ENCODE measurements at regions not wholly inside any gene's neighbourhood (a gene's known extent, or its start where the extent isn't known, plus 50 kb on each side); places are given as distances from the start of the nearest gene placed in this dataset.

- no peak for TF ChIP-seq MYC (IDR thresholded peaks at IDR 0.05; ENCODE audit: low read depth, low read length)
- no peak for TF ChIP-seq POLR2A (IDR thresholded peaks at IDR 0.05; ENCODE audit: extremely low read depth, insufficient read length)
- TF ChIP-seq CTCF (IDR thresholded peaks at IDR 0.05; ENCODE audit: low read depth, low read length): no peak
- TF ChIP-seq MAX (IDR thresholded peaks at IDR 0.05; ENCODE audit: low read depth, low read length): no peak
- no peak for DNase-seq (ENCODE audit: low read depth)
- no peak overlapping the region for H3K4me3 ChIP-seq (ENCODE audit: low read depth, low read length)
These were observed 341.6 kb upstream of the SFSWAP start for GRCh38 chr12:131369094-131369845.

- no peak for TF ChIP-seq MYC (IDR thresholded peaks at IDR 0.05; ENCODE audit: low read depth, low read length)
- TF ChIP-seq CTCF (IDR thresholded peaks at IDR 0.05; ENCODE audit: low read depth, low read length): no peak
- TF ChIP-seq MAX (IDR thresholded peaks at IDR 0.05; ENCODE audit: low read depth, low read length): no peak
- TF ChIP-seq POLR2A (IDR thresholded peaks at IDR 0.05; ENCODE audit: extremely low read depth, insufficient read length): no peak
- H3K4me3 ChIP-seq (ENCODE audit: low read depth, low read length): no peak overlapping the region
- no peak for DNase-seq (ENCODE audit: low read depth)
These were observed 340.6 kb upstream of the SFSWAP start for GRCh38 chr12:131370321-131370720.

GRCh38 chr12:131370791-131371347 is 340.0 kb upstream of the SFSWAP start:
- TF ChIP-seq MYC (IDR thresholded peaks at IDR 0.05; ENCODE audit: low read depth, low read length) (no peak), MAX (IDR thresholded peaks at IDR 0.05; ENCODE audit: low read depth, low read length) (no peak), POLR2A (IDR thresholded peaks at IDR 0.05; ENCODE audit: extremely low read depth, insufficient read length) (no peak), CTCF (IDR thresholded peaks at IDR 0.05; ENCODE audit: low read depth, low read length) (no peak)
- DNase-seq (ENCODE audit: low read depth): no peak
- no peak overlapping the region for H3K4me3 ChIP-seq (ENCODE audit: low read depth, low read length)

- TF ChIP-seq MAX (IDR thresholded peaks at IDR 0.05; ENCODE audit: low read depth, low read length): no peak
- no peak for TF ChIP-seq POLR2A (IDR thresholded peaks at IDR 0.05; ENCODE audit: extremely low read depth, insufficient read length)
- no peak for TF ChIP-seq MYC (IDR thresholded peaks at IDR 0.05; ENCODE audit: low read depth, low read length)
- no peak for TF ChIP-seq CTCF (IDR thresholded peaks at IDR 0.05; ENCODE audit: low read depth, low read length)
- no peak overlapping the region for H3K4me3 ChIP-seq (ENCODE audit: low read depth, low read length)
- DNase-seq (ENCODE audit: low read depth): no peak
These were observed 339.3 kb upstream of the SFSWAP start for GRCh38 chr12:131371401-131372170.

- no peak for DNase-seq (ENCODE audit: low read depth)
- no peak overlapping the region for H3K4me3 ChIP-seq (ENCODE audit: low read depth, low read length)
- no peak for TF ChIP-seq POLR2A (IDR thresholded peaks at IDR 0.05; ENCODE audit: extremely low read depth, insufficient read length)
- TF ChIP-seq MYC (IDR thresholded peaks at IDR 0.05; ENCODE audit: low read depth, low read length): no peak
- no peak for TF ChIP-seq MAX (IDR thresholded peaks at IDR 0.05; ENCODE audit: low read depth, low read length)
- no peak for TF ChIP-seq CTCF (IDR thresholded peaks at IDR 0.05; ENCODE audit: low read depth, low read length)
These were observed 338.8 kb upstream of the SFSWAP start for GRCh38 chr12:131372171-131372475.

Measured in NB4 (cell line).